ENCODE measurements at regions not wholly inside any gene's neighbourhood (a gene's known extent, or its start where the extent isn't known, plus 50 kb on each side); places are given as distances from the start of the nearest gene placed in this dataset.

DNA sequence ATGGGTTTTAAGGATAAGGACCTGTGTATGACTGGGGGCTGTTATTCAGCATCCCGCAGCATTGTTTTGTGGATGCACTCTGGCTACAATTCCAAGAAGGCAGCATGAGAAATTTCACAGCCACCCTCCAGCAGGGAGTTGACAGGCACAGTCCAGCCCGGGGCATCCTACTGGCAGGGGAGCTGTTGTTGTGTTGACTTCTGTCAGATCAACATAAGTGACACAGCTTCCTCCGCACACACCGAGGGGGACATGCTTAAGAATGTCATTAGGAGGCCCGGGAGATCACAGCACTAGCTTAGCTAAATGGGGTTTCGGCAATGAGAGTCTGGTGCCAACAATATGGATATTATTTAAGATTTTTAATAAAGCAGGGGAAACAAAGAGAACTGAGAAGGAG, 326.5 kb downstream of the ASMT start:
- DNase-seq: no peak
- Mint-ChIP-seq H3K4me1 (no peaks in the 10 kb centered on the region), H3K27me3 (no peaks in the 10 kb centered on the region), H3K36me3 (ENCODE audit: low read depth) (no peaks in the 10 kb centered on the region), H3K4me3 (no peak overlapping the region), H3K27ac (no peak overlapping the region), H3K9me3 (peaks cover 17% of the 10 kb centered on the region)
- POLR2A ChIA-PET: no interaction called here
- CTCF ChIA-PET: no interaction called here

DNA sequence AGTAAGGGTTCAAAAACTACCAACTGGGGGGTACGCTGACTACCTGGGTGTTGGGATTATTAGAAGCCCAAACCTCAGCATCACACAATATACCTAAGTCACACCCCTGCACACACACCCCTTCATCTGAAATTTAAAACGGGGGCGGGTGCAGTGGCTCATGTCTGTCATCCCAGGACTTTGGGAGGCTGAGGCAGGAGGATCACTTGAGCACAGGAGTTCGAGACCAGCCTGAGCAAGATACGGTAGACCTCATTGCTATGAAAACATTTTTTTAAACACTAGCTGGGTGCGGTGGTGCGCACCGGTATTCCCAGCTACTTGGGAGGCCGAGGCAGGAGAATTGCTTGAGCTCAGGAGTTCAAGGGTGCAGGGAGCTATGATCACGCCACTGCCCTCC, 331.0 kb downstream of the ASMT start:
- CTCF ChIA-PET: no interaction called here
- Mint-ChIP-seq H3K27ac (no peak overlapping the region), H3K4me1 (no peaks in the 10 kb centered on the region), H3K9me3 (peaks cover 4% of the 10 kb centered on the region), H3K36me3 (ENCODE audit: low read depth) (no peaks in the 10 kb centered on the region), H3K27me3 (no peaks in the 10 kb centered on the region), H3K4me3 (no peak overlapping the region)
- DNase-seq: no peak
- POLR2A ChIA-PET: no interaction called here

DNA sequence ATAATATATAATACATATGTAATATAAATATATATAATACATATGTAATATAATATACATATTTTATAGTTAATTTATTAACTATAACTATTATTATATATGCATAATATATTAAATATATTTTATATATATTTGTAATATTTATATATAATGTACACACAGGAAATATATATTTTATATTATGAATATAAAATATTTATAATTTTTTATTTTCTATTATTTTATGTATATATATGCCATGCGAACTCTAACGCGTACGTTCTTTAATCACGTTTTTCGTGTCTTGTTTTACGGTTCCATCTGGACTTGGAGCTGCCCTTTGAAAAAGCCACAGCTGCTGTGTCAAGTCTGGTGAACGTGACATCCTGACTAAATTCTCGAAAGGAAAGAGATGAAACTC, 332.1 kb downstream of the ASMT start:
- H3K4me3 Mint-ChIP-seq: no peak overlapping the region
- no peak for DNase-seq
- peaks cover 4% of the 10 kb centered on the region for H3K9me3 Mint-ChIP-seq
- H3K4me1 Mint-ChIP-seq: no peaks in the 10 kb centered on the region
- ChIA-PET CTCF (no interaction called here), POLR2A (no interaction called here)
- H3K27ac Mint-ChIP-seq: no peak overlapping the region
- no peaks in the 10 kb centered on the region for H3K36me3 Mint-ChIP-seq (ENCODE audit: low read depth)
- H3K27me3 Mint-ChIP-seq: no peaks in the 10 kb centered on the region

Data from activated CD4-positive, alpha-beta memory T cell treated with anti-CD3 and anti-CD28 coated beads, Interleukin-2, amount 10 ng/mL, durations not matched to agents 7 days and 5 days (primary cell).